ENCODE measurements at regions not wholly inside any gene's neighbourhood (a gene's known extent, or its start where the extent isn't known, plus 50 kb on each side); places are given as distances from the start of the nearest gene placed in this dataset.

DNA sequence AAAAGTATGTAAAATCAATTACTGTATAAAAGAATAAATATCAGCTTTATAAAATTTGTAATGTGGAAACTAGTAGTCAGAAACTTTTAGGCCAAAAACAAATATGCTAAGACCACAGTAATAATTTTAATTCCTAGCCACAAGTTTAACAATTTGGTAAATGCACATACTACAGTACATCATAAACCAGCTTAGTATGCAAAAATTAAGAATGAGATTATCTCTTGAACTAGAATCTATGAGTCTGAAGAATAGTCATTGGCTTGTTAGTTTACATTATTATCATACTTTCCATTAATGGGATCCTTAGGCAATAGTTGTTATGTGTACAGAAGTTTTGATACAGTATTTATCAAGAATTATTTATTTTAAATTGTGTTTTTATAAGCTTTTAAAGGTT is 491.9 kb upstream of the FSIP2 start:
- POLR2A ChIA-PET, result no interaction called here

DNA sequence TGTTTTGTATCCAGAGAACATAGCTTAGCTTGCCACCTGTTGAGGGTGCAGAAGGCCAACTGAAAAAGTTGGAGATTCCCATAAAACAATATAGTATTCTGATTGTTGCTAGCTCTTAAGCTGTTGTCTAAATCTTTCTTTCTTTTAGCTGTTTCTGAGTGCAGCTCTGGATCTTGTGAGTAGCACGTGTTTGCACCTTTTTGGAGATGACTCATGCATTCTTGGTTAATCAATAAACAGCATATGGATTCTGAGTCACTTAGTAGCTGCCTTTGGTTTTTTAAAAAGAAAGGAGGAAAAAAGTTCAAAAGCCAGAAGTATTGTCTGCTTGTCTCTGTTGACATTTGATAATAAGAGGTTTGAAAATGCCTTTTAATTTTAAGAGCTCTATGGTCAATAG is 483.0 kb upstream of the FSIP2 start:
- H3K4me3 ChIP-seq, result no peak overlapping the region
- WGBS (ENCODE audit: missing lambda C conversion rate), result 0% methylated on average over 1 of the region's 1 CpG
- ChIA-PET POLR2A (no interaction called here), CTCF (no interaction called here)
- H3K9me3 ChIP-seq, result no peaks in the 10 kb centered on the region
- DNase-seq (ENCODE audit: low read depth in 1 of 2, low spot score in 1 of 2) (no peak), ATAC-seq (no peak), FAIRE-seq (no peak)
- no peaks in the 10 kb centered on the region for H3K4me1 ChIP-seq
- no peak overlapping the region for H3K27ac ChIP-seq
- TF ChIP-seq, protein P1, sequence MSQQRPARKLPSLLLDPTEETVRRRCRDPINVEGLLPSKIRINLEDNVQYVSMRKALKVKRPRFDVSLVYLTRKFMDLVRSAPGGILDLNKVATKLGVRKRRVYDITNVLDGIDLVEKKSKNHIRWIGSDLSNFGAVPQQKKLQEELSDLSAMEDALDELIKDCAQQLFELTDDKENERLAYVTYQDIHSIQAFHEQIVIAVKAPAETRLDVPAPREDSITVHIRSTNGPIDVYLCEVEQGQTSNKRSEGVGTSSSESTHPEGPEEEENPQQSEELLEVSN (IDR thresholded peaks at IDR 0.05; ENCODE audit: borderline replicate concordance, low read depth), result no peak
- TF ChIP-seq RNF2 (IDR thresholded peaks at IDR 0.05; ENCODE audit: borderline replicate concordance, low read depth) (no peak), HOXA7 (CRISPR knock-in tag; IDR thresholded peaks at IDR 0.05) (no peak), NR3C1 (IDR thresholded peaks at IDR 0.05) (no peak)
- no peak overlapping the region for H3K4me2 ChIP-seq

More for the DNA sequence above, 491.9 kb upstream of the FSIP2 start:
- ATAC-seq (no peak), FAIRE-seq (no peak), DNase-seq (ENCODE audit: low read depth in 1 of 2, low spot score in 1 of 2) (no peak)
- Histone ChIP-seq H3K4me1 (no peaks in the 10 kb centered on the region), H3K27ac (no peak overlapping the region), H3K9me3 (peaks cover 2% of the 10 kb centered on the region; the same call in 1 of the 3 replicates), H3K4me3 (no peak overlapping the region), H3K4me2 (no peak overlapping the region)
- TF ChIP-seq HOXB5 (CRISPR knock-in tag; IDR thresholded peaks at IDR 0.05) (no peak), CBX8 (IDR thresholded peaks at IDR 0.05) (no peak), RCOR1 (IDR thresholded peaks at IDR 0.05; ENCODE audit: low read depth, low read length) (no peak), SMC3 (IDR thresholded peaks at IDR 0.05) (no peak), KDM5A (IDR thresholded peaks at IDR 0.05) (no peak), POLR2A (IDR thresholded peaks at IDR 0.05; ENCODE audit: low read length) (no peak), HEYL (CRISPR knock-in tag; IDR thresholded peaks at IDR 0.05) (no peak), FOSB (CRISPR knock-in tag; IDR thresholded peaks at IDR 0.05) (no peak), CBX2 (IDR thresholded peaks at IDR 0.05; ENCODE audit: borderline replicate concordance, low read depth) (no peak), CHD4 (IDR thresholded peaks at IDR 0.05; ENCODE audit: borderline replicate concordance) (no peak), POLR2AphosphoS2 (conservative IDR thresholded peaks at IDR 0.05; ENCODE audit: low read length) (no peak), ESRRA (IDR thresholded peaks at IDR 0.05; ENCODE audit: borderline replicate concordance, low read length) (no peak), ZFP36 (IDR thresholded peaks at IDR 0.05; ENCODE audit: borderline replicate concordance, partially characterized antibody) (no peak), RFX5 (IDR thresholded peaks at IDR 0.05) (no peak)
- TF ChIP-seq, protein P2, sequence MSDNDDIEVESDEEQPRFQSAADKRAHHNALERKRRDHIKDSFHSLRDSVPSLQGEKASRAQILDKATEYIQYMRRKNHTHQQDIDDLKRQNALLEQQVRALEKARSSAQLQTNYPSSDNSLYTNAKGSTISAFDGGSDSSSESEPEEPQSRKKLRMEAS (IDR thresholded peaks at IDR 0.05), result no peak
- TF ChIP-seq, protein P3, sequence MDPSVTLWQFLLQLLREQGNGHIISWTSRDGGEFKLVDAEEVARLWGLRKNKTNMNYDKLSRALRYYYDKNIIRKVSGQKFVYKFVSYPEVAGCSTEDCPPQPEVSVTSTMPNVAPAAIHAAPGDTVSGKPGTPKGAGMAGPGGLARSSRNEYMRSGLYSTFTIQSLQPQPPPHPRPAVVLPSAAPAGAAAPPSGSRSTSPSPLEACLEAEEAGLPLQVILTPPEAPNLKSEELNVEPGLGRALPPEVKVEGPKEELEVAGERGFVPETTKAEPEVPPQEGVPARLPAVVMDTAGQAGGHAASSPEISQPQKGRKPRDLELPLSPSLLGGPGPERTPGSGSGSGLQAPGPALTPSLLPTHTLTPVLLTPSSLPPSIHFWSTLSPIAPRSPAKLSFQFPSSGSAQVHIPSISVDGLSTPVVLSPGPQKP (IDR thresholded peaks at IDR 0.05; ENCODE audit: low read depth, low read length), result no peak
- TF ChIP-seq, protein P4, sequence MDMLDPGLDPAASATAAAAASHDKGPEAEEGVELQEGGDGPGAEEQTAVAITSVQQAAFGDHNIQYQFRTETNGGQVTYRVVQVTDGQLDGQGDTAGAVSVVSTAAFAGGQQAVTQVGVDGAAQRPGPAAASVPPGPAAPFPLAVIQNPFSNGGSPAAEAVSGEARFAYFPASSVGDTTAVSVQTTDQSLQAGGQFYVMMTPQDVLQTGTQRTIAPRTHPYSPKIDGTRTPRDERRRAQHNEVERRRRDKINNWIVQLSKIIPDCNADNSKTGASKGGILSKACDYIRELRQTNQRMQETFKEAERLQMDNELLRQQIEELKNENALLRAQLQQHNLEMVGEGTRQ (IDR thresholded peaks at IDR 0.05), result no peak
- TF ChIP-seq, protein P1 (IDR thresholded peaks at IDR 0.05; ENCODE audit: borderline replicate concordance, low read depth), result no peak
- TF ChIP-seq, protein P5, sequence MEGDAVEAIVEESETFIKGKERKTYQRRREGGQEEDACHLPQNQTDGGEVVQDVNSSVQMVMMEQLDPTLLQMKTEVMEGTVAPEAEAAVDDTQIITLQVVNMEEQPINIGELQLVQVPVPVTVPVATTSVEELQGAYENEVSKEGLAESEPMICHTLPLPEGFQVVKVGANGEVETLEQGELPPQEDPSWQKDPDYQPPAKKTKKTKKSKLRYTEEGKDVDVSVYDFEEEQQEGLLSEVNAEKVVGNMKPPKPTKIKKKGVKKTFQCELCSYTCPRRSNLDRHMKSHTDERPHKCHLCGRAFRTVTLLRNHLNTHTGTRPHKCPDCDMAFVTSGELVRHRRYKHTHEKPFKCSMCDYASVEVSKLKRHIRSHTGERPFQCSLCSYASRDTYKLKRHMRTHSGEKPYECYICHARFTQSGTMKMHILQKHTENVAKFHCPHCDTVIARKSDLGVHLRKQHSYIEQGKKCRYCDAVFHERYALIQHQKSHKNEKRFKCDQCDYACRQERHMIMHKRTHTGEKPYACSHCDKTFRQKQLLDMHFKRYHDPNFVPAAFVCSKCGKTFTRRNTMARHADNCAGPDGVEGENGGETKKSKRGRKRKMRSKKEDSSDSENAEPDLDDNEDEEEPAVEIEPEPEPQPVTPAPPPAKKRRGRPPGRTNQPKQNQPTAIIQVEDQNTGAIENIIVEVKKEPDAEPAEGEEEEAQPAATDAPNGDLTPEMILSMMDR (IDR thresholded peaks at IDR 0.05), result no peak
- TF ChIP-seq, protein P6, sequence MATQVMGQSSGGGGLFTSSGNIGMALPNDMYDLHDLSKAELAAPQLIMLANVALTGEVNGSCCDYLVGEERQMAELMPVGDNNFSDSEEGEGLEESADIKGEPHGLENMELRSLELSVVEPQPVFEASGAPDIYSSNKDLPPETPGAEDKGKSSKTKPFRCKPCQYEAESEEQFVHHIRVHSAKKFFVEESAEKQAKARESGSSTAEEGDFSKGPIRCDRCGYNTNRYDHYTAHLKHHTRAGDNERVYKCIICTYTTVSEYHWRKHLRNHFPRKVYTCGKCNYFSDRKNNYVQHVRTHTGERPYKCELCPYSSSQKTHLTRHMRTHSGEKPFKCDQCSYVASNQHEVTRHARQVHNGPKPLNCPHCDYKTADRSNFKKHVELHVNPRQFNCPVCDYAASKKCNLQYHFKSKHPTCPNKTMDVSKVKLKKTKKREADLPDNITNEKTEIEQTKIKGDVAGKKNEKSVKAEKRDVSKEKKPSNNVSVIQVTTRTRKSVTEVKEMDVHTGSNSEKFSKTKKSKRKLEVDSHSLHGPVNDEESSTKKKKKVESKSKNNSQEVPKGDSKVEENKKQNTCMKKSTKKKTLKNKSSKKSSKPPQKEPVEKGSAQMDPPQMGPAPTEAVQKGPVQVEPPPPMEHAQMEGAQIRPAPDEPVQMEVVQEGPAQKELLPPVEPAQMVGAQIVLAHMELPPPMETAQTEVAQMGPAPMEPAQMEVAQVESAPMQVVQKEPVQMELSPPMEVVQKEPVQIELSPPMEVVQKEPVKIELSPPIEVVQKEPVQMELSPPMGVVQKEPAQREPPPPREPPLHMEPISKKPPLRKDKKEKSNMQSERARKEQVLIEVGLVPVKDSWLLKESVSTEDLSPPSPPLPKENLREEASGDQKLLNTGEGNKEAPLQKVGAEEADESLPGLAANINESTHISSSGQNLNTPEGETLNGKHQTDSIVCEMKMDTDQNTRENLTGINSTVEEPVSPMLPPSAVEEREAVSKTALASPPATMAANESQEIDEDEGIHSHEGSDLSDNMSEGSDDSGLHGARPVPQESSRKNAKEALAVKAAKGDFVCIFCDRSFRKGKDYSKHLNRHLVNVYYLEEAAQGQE (IDR thresholded peaks at IDR 0.05), result no peak
- CTCF ChIA-PET, result interaction anchor here (0.7 kb wide), 1 partner anchor 43 kb away, joined by 3 read pairs; no protein-coding TSS in a partner anchor

All from A549 (cell line).